C4-2B (cell line): ENCODE measurements at regions not wholly inside any gene's neighbourhood (a gene's known extent, or its start where the extent isn't known, plus 50 kb on each side); places are given as distances from the start of the nearest gene placed in this dataset.

Experiments used
- H3K27ac ChIP-seq: fragments of 450-650 bp; 2 replicates; pipeline ENCODE4 v1.5.1; 2017
- ZFX ChIP-seq: fragments of 450-650 bp; IDR thresholded peaks from 2 replicates; pipeline ENCODE4 v1.6.1; 2017
- TF ChIP-seq, protein P1 (sequence below): fragments of 450-650 bp; conservative IDR thresholded peaks from 2 replicates; pipeline ENCODE4 v1.5.1; 2017; ENCODE audit warnings: mild to moderate bottlenecking

DNA sequence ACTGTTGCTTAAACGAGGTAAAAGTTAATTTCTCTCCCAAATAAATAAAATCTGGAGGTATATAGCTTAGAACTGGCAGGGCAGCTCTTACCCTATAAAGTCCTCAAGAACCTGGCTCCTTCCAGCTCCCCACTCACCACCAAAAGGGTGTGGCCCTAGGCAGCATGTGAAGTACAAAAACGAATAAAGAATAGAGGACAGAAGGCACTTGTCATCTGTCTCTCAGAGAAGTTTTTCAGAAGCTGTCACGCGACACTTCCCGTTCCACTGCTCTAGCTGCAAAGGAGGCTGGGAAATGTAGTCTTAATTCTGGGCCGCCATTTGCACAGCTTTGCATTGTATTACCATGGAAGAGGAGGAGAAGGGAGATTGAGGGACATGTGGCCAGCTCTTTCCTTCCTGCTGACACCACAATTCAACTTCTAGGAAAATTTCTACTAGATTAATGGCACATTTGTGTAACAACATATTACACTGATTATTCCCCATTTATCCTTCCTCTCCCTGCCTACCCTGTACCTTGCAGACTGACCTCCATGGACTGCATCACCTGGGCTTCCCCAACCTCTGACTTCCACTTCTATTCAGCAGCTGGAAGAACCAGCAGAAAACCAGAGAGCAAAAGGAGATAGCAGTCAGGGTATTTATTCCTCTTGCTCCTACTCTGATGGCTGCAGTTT, 62.2 kb downstream of the CCDC71L start:
- TF ChIP-seq, protein P1, sequence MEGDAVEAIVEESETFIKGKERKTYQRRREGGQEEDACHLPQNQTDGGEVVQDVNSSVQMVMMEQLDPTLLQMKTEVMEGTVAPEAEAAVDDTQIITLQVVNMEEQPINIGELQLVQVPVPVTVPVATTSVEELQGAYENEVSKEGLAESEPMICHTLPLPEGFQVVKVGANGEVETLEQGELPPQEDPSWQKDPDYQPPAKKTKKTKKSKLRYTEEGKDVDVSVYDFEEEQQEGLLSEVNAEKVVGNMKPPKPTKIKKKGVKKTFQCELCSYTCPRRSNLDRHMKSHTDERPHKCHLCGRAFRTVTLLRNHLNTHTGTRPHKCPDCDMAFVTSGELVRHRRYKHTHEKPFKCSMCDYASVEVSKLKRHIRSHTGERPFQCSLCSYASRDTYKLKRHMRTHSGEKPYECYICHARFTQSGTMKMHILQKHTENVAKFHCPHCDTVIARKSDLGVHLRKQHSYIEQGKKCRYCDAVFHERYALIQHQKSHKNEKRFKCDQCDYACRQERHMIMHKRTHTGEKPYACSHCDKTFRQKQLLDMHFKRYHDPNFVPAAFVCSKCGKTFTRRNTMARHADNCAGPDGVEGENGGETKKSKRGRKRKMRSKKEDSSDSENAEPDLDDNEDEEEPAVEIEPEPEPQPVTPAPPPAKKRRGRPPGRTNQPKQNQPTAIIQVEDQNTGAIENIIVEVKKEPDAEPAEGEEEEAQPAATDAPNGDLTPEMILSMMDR: no peak
- TF ChIP-seq ZFX: no peak
- H3K27ac ChIP-seq: 0 out of 2 replicates have a peak overlapping the region, but pooled peaks have one; percentile 19

DNA sequence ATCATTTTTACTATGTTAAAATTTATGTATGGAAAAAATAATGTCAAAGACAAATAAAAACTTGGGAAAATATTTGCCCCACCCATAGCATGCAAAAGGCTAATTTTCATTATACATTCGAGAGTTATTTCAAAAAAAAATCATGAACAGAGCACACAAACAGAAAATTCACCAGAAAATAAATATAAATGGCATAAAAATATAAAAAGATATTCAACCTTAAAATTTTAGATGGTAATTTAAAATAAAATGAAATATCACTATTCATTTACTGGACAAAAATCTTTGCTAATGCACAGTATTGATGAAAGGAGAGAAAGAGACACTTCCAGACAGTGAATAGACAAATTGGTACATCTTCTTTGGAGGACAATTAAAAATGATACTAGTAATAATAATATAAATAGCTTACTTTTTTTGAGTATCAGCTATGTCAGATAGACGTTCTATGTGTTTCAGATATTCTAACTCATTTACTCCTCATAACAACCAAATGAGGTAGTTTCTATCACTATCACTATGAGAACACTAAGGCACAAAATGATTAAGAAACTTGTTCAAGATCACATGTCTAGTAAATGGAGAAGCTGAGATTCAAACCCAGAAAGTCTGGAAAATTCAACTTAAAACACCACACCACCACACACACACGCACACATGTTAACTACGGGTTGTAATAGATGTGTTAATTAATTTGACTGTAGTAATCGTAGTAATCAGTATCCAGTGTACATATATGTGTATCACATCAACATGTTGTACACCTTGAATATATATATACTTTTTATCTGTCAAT, 63.0 kb downstream of the CCDC71L start:
- H3K27ac ChIP-seq: no peak overlapping the region

DNA sequence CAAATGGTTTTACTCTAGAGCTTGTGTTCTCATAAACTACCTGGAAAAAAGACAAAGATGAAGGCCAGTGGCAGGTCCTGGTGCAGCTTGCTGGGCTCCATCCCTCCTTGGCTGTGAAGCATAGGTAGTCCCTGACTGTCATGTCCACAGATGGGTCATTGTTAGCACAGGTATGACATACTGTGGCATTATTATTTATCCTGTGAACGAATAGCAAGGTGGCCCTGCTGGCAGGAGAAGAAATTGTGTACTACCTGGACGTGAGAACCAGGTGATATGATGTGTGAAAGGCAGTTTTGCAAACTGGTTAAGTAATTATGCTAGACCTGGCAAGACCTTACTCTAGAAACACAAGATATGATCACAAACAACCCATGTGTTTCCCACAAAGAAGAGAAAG, 63.9 kb downstream of the CCDC71L start:
- no peak overlapping the region for H3K27ac ChIP-seq
- TF ChIP-seq ZFX: no peak
- TF ChIP-seq, protein P1: no peak

More for the DNA sequence above, 63.0 kb downstream of the CCDC71L start:
- TF ChIP-seq, protein P1: no peak
- TF ChIP-seq ZFX: no peak

DNA sequence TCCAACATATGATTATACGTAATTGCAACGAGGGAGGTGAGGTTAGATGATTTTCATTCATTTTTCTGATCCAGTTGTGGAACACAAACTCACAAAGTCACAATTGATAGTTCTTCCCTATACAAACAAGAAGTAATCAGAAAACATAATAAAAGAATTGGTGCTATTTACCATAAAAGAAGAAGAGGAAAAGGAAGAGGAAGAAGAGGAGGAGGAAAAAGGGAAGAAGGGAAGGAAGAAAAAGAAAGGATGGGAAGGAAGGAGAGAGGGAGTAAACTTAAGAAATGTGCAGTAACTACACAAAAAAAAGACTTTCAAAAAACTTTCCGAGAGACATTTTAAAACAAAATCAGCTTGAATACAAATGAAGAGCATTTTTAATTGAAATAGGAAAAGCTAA, 65.0 kb downstream of the CCDC71L start:
- no peak overlapping the region for H3K27ac ChIP-seq
- no peak for TF ChIP-seq ZFX
- TF ChIP-seq, protein P1: no peak

DNA sequence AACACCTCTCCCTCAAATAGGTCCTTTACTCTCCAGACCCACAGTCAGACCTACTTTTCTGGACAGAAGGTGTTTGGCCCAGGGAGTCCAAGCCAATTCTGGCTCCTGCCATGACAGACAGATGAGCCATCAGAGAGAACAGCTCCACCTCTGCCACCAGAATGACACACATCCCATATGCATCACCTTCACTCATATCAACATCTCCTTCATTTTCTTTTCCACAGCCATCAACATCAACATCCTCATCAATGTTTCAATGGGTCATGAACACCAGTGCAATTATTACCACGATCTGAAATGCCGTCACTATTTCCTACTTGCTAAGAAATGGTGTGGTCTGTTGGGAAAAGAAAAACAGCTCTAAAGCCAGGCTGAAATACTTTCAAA, 67.9 kb downstream of the CCDC71L start:
- H3K27ac ChIP-seq: no peak overlapping the region
- no peak for TF ChIP-seq ZFX
- TF ChIP-seq, protein P1: no peak

DNA sequence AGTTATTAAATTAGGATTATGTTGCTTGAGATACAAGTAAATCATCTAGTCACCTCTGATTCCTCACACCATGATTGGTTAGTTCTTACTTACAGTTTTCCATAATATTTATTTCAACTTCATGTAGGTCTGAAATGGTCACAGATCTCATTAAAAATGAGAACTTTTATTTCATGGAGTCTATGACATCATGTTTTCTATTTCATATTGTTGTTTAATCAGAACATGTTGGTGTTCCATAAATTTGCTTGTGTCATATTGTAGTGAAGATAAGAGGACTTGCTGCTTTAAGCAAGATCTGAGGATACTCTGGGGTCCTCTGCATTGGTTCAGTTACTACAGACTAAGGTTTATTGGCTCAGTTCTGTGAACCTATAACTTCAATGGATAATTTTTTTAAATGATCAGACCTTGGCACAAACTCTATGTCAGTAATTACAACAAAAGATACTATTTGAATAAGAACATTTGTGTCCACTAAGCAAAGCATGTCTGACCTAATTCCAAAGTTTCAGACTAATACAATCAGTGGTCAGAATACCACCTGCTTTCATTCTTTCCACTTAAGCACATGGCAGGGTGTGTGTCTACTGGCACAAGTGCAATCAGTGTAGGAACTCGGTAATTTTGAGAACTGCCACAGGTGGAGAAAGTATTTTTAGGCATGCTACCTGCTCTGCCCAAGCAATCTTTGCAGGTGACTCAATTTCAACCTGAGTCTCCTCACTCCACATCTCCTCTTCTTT, 68.5 kb downstream of the CCDC71L start:
- TF ChIP-seq, protein P1: no peak
- H3K27ac ChIP-seq: no peak overlapping the region

DNA sequence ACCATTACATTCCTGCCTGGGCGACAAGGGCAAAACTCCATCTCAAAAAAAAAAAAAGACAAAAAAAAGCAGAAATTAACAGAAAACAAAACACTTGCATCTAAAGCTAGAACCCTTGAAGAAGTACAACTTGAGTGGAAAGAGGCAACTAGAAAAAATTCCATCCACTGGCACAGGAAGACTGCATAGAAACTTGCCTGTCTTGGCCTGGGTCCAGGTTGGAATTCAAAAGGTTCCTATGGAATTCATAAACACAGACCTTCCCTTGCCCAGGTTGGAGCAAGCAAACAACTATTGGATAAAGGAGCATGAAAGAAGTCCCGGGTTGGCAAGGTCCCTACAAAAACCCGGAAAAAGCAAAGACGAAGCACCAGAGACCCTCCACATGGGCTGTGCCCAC, 69.8 kb downstream of the CCDC71L start:
- no peak for TF ChIP-seq ZFX
- TF ChIP-seq, protein P1: no peak
- H3K27ac ChIP-seq: no peak overlapping the region
